ENCODE measurements at regions not wholly inside any gene's neighbourhood (a gene's known extent, or its start where the extent isn't known, plus 50 kb on each side); places are given as distances from the start of the nearest gene placed in this dataset.
"Not testable (repeated sequence)": the region's sequence is repeated elsewhere in the genome, so short reads cannot be mapped to it uniquely, and the experiment has no call there.

GRCh38 chr18:73365018-73365417 is 497.2 kb upstream of the NETO1 start:
- Mint-ChIP-seq H3K4me1 (ENCODE audit: low read depth) (no peaks in the 10 kb centered on the region), H3K4me3 (no peak overlapping the region), H3K9me3 (no peaks in the 10 kb centered on the region), H3K27ac (no peak overlapping the region), H3K36me3 (ENCODE audit: low read depth) (no peaks in the 10 kb centered on the region), H3K27me3 (no peaks in the 10 kb centered on the region)
- intact Hi-C loops (cut with micrococcal nuclease), result no loop called here

GRCh38 chr18:73355121-73355520 is 487.3 kb upstream of the NETO1 start:
- no peak overlapping the region for H3K4me3 Mint-ChIP-seq
- no peak overlapping the region for H3K27ac Mint-ChIP-seq
- no peaks in the 10 kb centered on the region for H3K4me1 Mint-ChIP-seq (ENCODE audit: low read depth)
- no peaks in the 10 kb centered on the region for H3K9me3 Mint-ChIP-seq
- intact Hi-C loops (cut with micrococcal nuclease), result no loop called here
- no peaks in the 10 kb centered on the region for H3K27me3 Mint-ChIP-seq
- H3K36me3 Mint-ChIP-seq (ENCODE audit: low read depth), result no peaks in the 10 kb centered on the region

GRCh38 chr18:73352546-73352945 is 484.8 kb upstream of the NETO1 start:
- intact Hi-C loops (cut with micrococcal nuclease), result no loop called here
- Mint-ChIP-seq H3K9me3 (no peaks in the 10 kb centered on the region), H3K36me3 (ENCODE audit: low read depth) (no peaks in the 10 kb centered on the region), H3K27me3 (no peaks in the 10 kb centered on the region), H3K4me3 (no peak overlapping the region), H3K4me1 (ENCODE audit: low read depth) (no peaks in the 10 kb centered on the region), H3K27ac (no peak overlapping the region)

- Mint-ChIP-seq H3K27me3 (no peaks in the 10 kb centered on the region), H3K4me1 (ENCODE audit: low read depth) (no peaks in the 10 kb centered on the region)
- intact Hi-C loops (cut with micrococcal nuclease), result no loop called here
Measured at GRCh38 chr18:73340135-73340977, 472.6 kb upstream of the NETO1 start.

GRCh38 chr18:73331212-73331772 is 463.5 kb upstream of the NETO1 start:
- intact Hi-C loops (cut with micrococcal nuclease), result no loop called here
- H3K27me3 Mint-ChIP-seq, result no peaks in the 10 kb centered on the region
- H3K4me3 Mint-ChIP-seq, result no peak overlapping the region
- no peak overlapping the region for H3K27ac Mint-ChIP-seq
- H3K9me3 Mint-ChIP-seq, result peaks cover 15% of the 10 kb centered on the region
- H3K4me1 Mint-ChIP-seq (ENCODE audit: low read depth), result no peaks in the 10 kb centered on the region
- H3K36me3 Mint-ChIP-seq (ENCODE audit: low read depth), result no peaks in the 10 kb centered on the region

More at GRCh38 chr18:73340135-73340977, 472.6 kb upstream of the NETO1 start:
- Mint-ChIP-seq H3K9me3 (no peaks in the 10 kb centered on the region), H3K4me3 (no peak overlapping the region), H3K27ac (no peak overlapping the region), H3K36me3 (ENCODE audit: low read depth) (no peaks in the 10 kb centered on the region)

GRCh38 chr18:73330106-73330505 is 462.3 kb upstream of the NETO1 start:
- H3K36me3 Mint-ChIP-seq (ENCODE audit: low read depth); H3K27ac Mint-ChIP-seq; H3K4me1 Mint-ChIP-seq (ENCODE audit: low read depth); H3K4me3 Mint-ChIP-seq; intact Hi-C loops (cut with micrococcal nuclease); H3K27me3 Mint-ChIP-seq: not testable (repeated sequence)
- H3K9me3 Mint-ChIP-seq, result peaks cover 26% of the 10 kb centered on the region

- H3K4me1 Mint-ChIP-seq (ENCODE audit: low read depth); H3K27me3 Mint-ChIP-seq; H3K36me3 Mint-ChIP-seq (ENCODE audit: low read depth); H3K4me3 Mint-ChIP-seq; intact Hi-C loops (cut with micrococcal nuclease); H3K27ac Mint-ChIP-seq: not testable (repeated sequence)
- peaks cover 26% of the 10 kb centered on the region for H3K9me3 Mint-ChIP-seq
Measured at GRCh38 chr18:73324187-73324831, 456.5 kb upstream of the NETO1 start.

- H3K36me3 Mint-ChIP-seq (ENCODE audit: low read depth), result no peaks in the 10 kb centered on the region
- intact Hi-C loops (cut with micrococcal nuclease), result no loop called here
- H3K4me1 Mint-ChIP-seq (ENCODE audit: low read depth), result no peaks in the 10 kb centered on the region
- H3K9me3 Mint-ChIP-seq, result no peaks in the 10 kb centered on the region
- H3K4me3 Mint-ChIP-seq, result no peak overlapping the region
- H3K27ac Mint-ChIP-seq, result no peak overlapping the region
- no peaks in the 10 kb centered on the region for H3K27me3 Mint-ChIP-seq
Measured at GRCh38 chr18:73318739-73319479, 451.1 kb upstream of the NETO1 start.

- Mint-ChIP-seq H3K36me3 (ENCODE audit: low read depth) (no peaks in the 10 kb centered on the region), H3K27me3 (no peaks in the 10 kb centered on the region), H3K4me3 (no peak overlapping the region), H3K4me1 (ENCODE audit: low read depth) (no peaks in the 10 kb centered on the region), H3K27ac (no peak overlapping the region), H3K9me3 (peaks cover 3% of the 10 kb centered on the region)
- intact Hi-C loops (cut with micrococcal nuclease), result no loop called here
Measured at GRCh38 chr18:73316513-73316912, 448.7 kb upstream of the NETO1 start.

GRCh38 chr18:73315381-73315780 is 447.6 kb upstream of the NETO1 start:
- Mint-ChIP-seq H3K4me1 (ENCODE audit: low read depth) (no peaks in the 10 kb centered on the region), H3K4me3 (no peak overlapping the region), H3K27ac (no peak overlapping the region), H3K36me3 (ENCODE audit: low read depth) (no peaks in the 10 kb centered on the region), H3K27me3 (no peaks in the 10 kb centered on the region), H3K9me3 (peaks cover 9% of the 10 kb centered on the region)
- intact Hi-C loops (cut with micrococcal nuclease), result no loop called here

- Mint-ChIP-seq H3K36me3 (ENCODE audit: low read depth) (no peaks in the 10 kb centered on the region), H3K27me3 (no peaks in the 10 kb centered on the region), H3K27ac (no peak overlapping the region), H3K4me3 (no peak overlapping the region), H3K9me3 (peaks cover 9% of the 10 kb centered on the region), H3K4me1 (ENCODE audit: low read depth) (no peaks in the 10 kb centered on the region)
- intact Hi-C loops (cut with micrococcal nuclease), result no loop called here
Measured at GRCh38 chr18:73313476-73313875, 445.7 kb upstream of the NETO1 start.

- H3K27me3 Mint-ChIP-seq, result no peaks in the 10 kb centered on the region
- H3K27ac Mint-ChIP-seq, result no peak overlapping the region
- no peak overlapping the region for H3K4me3 Mint-ChIP-seq
- intact Hi-C loops (cut with micrococcal nuclease), result no loop called here
- H3K36me3 Mint-ChIP-seq (ENCODE audit: low read depth), result no peaks in the 10 kb centered on the region
- no peaks in the 10 kb centered on the region for H3K9me3 Mint-ChIP-seq
- H3K4me1 Mint-ChIP-seq (ENCODE audit: low read depth), result no peaks in the 10 kb centered on the region
Measured at GRCh38 chr18:73296686-73297085, 428.9 kb upstream of the NETO1 start.

GRCh38 chr18:73292156-73292555 is 424.4 kb upstream of the NETO1 start:
- Mint-ChIP-seq H3K36me3 (ENCODE audit: low read depth) (no peaks in the 10 kb centered on the region), H3K27ac (no peak overlapping the region), H3K27me3 (no peaks in the 10 kb centered on the region), H3K9me3 (no peaks in the 10 kb centered on the region), H3K4me3 (no peak overlapping the region), H3K4me1 (ENCODE audit: low read depth) (no peaks in the 10 kb centered on the region)
- intact Hi-C loops (cut with micrococcal nuclease), result no loop called here

GRCh38 chr18:73288813-73289212 is 421.0 kb upstream of the NETO1 start:
- intact Hi-C loops (cut with micrococcal nuclease), result no loop called here
- Mint-ChIP-seq H3K27me3 (no peaks in the 10 kb centered on the region), H3K9me3 (peaks cover 9% of the 10 kb centered on the region), H3K36me3 (ENCODE audit: low read depth) (no peaks in the 10 kb centered on the region), H3K4me3 (no peak overlapping the region), H3K27ac (no peak overlapping the region), H3K4me1 (ENCODE audit: low read depth) (no peaks in the 10 kb centered on the region)

Measured in dendritic cell treated with granulocyte-macrophage colony-stimulating factor and Interleukin-4, amounts not matched to agents 40 ng/mL and 50 ng/mL, for 4 days (primary cell).